GM23248 (cell line): ENCODE measurements at regions not wholly inside any gene's neighbourhood (a gene's known extent, or its start where the extent isn't known, plus 50 kb on each side); places are given as distances from the start of the nearest gene placed in this dataset.

Experiments
- EZH2 ChIP-seq: fragments of 200-600 bp; sonication (generic); IDR thresholded peaks from 2 replicates; pipeline ENCODE4 v1.6.1; 2018; ENCODE audit warnings: antibody characterized with exemption, mild to moderate bottlenecking; ENCODE audit not compliant: insufficient read depth, poor library complexity, severe bottlenecking
- EZH2phosphoT487 ChIP-seq: fragments of 200-600 bp; sonication (generic); IDR thresholded peaks from 2 replicates; pipeline ENCODE4 v1.6.1; 2018; ENCODE audit warnings: antibody characterized with exemption, moderate library complexity, mild to moderate bottlenecking, low read depth; ENCODE audit not compliant: insufficient read depth

DNA sequence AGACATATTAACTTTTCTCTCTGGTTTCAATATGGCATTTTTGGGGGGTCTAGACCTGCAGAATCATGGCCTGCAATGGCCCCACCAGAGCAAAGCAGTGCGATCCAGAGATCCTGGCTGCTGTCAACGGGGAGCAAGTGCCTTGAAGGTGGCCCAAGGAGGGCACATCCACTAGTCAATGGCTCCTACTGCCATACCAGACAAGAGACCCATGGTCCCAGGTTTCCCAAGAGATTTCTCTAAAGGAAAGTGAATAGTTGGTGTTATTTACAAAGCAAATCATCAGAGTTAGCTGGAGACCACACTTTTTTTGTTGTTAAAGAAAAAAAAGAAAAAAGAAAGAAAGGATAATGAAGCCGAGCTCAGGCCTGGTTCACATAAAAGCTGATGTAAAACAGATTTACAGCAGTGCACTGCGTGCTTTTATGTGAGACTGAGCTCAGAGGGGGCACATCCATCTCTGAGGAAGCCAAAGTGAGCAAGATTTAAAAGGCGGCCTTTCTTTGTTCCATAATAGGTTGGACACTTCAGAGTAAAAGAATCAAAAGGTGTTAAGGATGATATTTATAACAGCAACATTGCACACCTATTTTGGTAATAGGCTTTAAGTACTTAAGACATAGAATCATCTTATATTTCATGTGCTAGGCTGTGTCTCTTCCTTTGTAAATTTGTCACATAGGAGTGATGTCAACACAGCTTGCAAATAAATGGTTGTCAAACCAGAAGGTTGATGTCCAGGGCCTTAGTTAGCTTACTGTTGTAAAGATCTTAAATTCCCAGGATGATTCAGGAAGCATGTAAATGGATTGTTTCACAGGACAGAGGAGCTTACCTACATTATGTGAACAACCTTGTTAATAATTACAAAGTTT lies 201.3 kb upstream of the NTM start:
- TF ChIP-seq EZH2 (no peak), EZH2phosphoT487 (no peak)
